CD4-positive, alpha-beta T cell treated with Interleukin-12 subunit alpha and Interleukin-12 subunit beta, for 1 hour (primary cell): ENCODE measurements at regions not wholly inside any gene's neighbourhood (a gene's known extent, or its start where the extent isn't known, plus 50 kb on each side); places are given as distances from the start of the nearest gene placed in this dataset.
"Not testable (repeated sequence)": the region's sequence is repeated elsewhere in the genome, so short reads cannot be mapped to it uniquely, and the experiment has no call there.

Source experiments
- DNase-seq: peaks from one replicate; pipeline ENCODE4 v3.0.0-alpha.2; 2020

- no peak for DNase-seq
Observed at GRCh38 chr4:149116806-149117205, 674.6 kb upstream of the NR3C2 start.

DNA sequence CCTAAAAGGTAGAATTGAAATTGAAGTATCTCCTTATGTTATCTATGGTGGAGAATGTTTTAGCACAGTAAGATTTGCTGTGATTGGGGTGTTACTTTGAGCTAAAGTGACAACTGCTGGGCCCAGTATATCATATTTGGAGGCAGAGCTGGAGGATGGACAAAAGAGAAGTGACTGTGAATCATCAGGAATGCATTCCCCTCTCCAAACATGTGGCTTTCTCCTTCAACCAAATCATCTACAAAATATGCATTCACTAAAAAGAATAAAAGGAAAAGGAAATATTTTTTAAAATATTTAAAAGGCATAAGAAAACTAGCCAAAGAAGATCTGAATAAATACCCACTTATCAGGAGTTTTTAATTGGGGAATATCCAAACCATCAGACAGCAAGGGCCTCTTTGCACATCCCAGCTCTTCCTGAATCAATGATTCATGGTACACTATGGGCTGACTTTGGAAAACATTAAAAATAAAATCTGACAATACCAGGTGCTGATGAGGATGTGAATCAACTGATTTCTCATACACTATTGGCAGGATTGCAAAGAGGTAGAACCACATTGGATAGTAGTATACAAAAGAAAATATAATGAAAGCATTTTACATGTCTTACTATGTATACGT, 671.7 kb upstream of the NR3C2 start:
- DNase-seq, result no peak

DNA sequence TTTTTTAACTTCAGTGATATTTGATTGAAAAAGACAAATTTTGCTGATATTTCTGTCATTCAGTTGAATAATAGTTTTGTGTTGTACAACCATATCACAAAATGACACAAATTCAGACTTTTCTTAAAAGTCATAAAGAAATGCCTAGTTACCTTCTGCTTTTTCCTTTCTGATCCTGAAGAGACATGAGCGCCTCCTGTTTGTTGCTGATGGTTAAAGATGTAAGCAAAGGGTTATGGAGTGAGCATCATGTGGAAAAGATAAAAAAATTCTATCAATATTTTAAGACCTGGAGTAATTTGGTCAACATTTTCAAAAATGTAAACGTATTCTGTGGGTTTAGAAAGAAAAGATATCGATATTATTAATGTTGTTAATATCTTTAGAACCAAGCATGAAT, 669.9 kb upstream of the NR3C2 start:
- DNase-seq, result no peak

GRCh38 chr4:149110481-149110880, 668.3 kb upstream of the NR3C2 start:
- no peak for DNase-seq

- no peak for DNase-seq
Observed at GRCh38 chr4:149108626-149109025, 666.4 kb upstream of the NR3C2 start.

- no peak for DNase-seq
Observed at GRCh38 chr4:149102765-149103164, 660.6 kb upstream of the NR3C2 start.

DNA sequence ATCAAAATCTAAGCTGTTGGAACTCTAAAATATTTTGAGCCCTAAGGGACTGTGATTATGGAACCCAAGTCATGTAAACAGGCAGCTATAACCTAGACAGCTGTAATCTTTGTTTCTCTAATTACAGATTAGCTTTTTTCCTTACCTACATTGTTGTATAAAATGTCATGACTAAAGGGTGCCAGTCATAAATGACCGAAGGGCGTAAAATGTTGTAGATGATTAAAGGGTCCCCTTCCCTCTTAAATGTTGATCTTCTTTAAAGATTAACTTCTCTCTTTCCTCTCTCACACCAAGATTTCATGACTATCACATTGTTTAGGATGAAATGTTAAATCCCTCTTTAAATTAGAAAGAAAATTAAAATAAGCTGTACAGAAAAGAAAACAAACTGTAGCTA, 659.4 kb upstream of the NR3C2 start:
- DNase-seq, result no peak

DNA sequence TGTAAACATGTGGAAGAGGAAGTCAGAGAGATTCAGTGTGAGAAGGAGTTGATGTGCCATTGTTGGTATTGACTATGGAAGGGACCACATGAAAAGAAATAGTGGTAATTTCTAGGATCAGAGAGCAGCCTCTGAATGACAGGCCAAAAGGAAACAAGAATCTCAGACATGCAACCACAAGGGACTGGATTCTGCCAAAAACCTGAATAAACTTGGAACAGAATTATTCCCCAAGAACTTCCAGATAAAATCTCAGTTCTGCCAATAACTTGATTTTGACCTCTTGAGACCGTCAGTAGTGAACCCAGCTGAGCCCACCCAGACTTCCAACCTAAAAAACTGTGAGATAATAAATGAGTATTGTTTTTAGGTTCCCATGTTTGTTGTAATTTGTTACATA, 653.6 kb upstream of the NR3C2 start:
- DNase-seq, result no peak

DNA sequence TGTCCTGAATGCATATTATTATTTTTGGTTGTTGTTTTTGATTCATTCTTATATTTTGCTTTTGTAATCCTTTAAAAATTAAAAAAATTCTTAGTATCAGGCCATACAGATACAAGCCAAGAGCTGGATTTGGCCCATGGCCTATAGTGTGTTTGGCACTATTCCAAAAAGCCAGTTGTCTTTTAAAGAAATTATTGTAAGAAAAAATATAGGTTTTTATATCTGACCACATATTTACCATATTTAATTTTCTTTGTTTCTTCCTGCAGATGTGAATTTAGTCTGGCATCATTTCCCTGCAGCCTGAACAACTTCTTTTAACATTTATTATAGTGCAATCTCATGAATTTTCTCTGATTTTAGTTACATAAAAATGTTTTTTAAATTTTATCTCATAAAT, 652.8 kb upstream of the NR3C2 start:
- no peak for DNase-seq

DNA sequence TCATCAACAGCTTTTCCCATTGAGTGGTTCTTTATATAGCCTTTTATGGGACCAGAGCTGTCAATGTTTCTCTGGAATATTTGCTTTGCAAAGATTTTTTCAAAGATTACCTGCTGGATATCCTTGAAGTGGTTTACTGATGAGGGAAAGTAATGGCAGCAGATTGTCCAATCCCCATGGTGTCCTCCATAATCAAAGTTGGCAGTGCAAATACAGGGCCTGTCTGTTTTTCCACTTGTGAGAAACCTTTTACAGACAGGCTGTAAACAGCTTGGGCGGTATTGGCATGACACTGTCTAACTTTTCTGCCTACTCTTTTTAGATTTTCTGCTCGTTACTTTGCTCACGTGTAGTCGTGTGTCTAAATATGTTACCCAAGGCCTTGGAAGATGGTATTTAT, 641.9 kb upstream of the NR3C2 start:
- DNase-seq, result no peak

DNA sequence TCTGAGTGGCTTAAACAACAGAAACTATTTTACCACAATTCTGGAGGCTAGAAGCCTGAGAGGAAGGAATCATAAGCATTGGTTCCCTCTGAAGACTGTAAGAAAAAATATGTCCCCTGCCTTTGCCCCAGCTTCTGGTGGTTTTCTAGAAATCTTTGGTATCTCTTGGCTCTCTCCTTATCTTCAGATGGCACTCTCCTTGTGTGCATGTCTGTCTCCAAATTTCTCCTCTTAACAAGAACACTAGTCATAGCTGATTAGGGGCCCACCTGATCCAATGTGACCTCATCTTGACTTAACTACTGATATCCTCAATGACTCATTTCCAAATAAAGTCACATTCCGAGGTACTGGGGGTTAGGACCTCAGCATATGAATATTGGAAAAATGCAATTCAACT, 635.0 kb upstream of the NR3C2 start:
- DNase-seq, result no peak

GRCh38 chr4:149076401-149076800, 634.2 kb upstream of the NR3C2 start:
- DNase-seq, result no peak

GRCh38 chr4:149072384-149072783, 630.2 kb upstream of the NR3C2 start:
- no peak for DNase-seq

GRCh38 chr4:149065753-149066152, 623.5 kb upstream of the NR3C2 start:
- no peak for DNase-seq

- DNase-seq, result no peak
Observed at GRCh38 chr4:149062997-149063396, 620.8 kb upstream of the NR3C2 start.

- DNase-seq, result no peak
Observed at GRCh38 chr4:149057594-149057993, 615.4 kb upstream of the NR3C2 start.

DNA sequence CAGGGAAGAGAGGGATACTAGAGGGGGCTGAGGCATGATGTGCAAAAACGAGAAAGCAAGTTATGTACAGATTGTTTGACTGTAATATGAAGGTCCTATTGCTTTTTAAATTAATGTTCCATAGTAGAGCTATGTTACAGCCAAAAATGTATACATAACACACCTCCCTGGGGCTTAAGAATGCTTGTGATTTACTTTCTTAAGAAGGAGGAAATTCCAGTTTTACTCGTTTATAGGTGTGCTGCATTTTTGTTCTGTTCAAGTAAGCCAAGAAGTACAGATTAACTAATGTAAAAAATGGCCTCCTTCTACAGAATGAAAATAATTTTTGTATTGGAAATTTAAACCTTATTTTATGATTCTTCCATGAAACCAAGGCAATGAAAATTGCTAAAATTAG, 614.4 kb upstream of the NR3C2 start:
- DNase-seq, result no peak

DNA sequence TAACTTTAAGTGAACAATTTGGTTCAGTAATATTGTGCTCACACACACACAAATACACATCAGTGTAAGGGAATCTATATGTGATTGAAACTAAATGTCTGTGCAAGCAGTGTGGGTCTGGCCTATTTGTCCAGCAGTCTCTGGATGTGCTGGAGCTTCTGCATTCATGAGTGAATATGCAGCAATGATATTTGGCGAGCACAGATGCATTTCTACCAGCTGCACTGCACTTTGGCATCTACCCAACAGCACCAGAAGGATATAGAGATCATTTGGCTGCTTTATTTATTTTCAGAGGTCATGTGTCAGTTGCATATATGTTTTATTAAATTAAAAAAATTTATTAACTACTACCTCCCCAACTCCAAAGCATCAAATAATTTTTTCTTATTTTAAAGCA, 613.4 kb upstream of the NR3C2 start:
- no peak for DNase-seq

GRCh38 chr4:149050840-149051239, 608.6 kb upstream of the NR3C2 start:
- DNase-seq, result no peak

GRCh38 chr4:149048451-149049143, 606.4 kb upstream of the NR3C2 start:
- no peak for DNase-seq

GRCh38 chr4:149047368-149047767, 605.2 kb upstream of the NR3C2 start:
- DNase-seq, result no peak

DNA sequence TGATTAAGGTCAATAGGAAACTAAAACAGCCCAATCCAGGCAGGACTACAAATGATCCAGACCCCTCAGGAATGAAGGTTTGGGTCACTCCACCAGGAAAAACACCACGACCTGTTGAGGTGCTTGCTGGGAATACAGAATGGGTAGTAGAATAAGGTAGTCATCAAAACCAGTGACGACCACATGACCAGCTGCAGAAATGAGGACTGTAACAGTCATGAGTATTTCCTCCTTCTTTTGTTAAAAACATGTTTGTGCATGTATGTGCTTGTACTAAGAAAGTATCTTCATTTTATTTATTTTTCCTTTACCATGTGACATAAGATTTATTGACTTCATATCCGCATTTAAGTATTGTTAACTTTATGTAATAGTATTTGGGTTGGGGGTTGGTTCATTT, 603.5 kb upstream of the NR3C2 start:
- DNase-seq, result no peak

DNA sequence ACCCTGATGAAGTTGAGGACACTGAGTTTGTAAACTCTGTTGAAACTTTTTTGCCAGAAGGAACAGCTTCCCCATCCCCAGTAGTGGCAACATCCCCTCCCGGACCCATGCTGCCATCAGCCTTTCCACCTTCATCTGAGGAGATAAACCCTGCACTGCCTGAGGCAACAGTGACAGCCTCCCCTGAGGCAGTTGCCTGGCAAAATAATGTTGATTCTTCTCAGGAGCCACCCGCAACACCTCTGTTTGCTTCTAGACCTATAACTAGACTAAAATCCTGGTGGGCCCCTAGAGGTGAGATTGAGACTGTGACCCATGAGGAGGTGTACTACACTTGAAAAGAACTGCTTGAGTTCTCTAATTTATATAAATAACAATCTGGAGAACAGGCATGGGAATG, 597.6 kb upstream of the NR3C2 start:
- not testable (repeated sequence) for DNase-seq

DNA sequence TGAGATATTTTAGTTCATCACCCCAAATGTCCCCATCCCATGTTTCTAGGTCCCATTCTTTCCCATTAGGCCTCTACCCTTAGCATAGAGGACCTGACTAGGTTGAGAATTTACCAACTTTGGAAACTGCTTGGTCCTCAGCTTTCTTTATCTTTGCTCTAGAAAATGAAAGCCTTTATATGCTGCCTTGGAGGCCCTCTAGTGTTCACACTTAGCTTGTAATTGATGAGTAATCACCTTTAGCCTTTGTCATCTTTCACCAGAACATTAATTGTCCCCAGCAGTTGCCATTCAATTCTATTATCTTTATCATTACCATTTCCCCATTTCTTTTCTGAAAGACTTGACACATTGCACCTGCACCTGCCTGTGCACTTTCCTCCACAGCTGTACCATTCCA, 589.2 kb upstream of the NR3C2 start:
- no peak for DNase-seq

DNA sequence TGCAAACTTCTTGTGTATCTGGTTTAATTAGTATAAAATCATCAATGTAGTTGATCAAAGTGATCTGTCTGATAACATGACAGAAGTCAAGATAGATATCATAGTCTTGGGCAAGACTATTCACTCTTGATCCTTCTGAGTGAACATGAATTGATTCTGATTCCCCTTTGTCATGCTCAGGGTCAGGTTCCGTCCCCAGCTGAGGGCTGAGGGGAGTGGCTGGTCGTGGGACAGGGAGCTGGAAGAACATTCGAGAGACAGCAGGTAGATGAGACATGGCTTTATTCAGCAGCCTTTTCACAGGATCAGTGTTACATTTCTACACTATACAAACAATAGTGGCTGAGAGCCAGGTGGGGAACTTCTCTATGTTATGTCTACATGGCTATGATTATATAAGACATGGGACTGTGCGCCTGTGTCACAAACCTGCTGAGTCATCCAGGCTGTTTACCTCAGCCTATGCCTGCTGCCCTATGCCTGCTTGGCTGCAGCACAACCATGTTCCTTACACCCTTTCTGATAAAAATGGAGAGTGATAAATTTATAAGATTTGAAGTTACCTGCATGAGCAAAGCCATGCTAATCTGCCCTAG, 586.9 kb upstream of the NR3C2 start:
- no peak for DNase-seq
